HG03469 (cell line): ENCODE measurements at regions not wholly inside any gene's neighbourhood (a gene's known extent, or its start where the extent isn't known, plus 50 kb on each side); places are given as distances from the start of the nearest gene placed in this dataset.

ENCODE experiments used
- ATAC-seq: cut with Tn5 transposase; IDR thresholded peaks from one replicate; pipeline ENCODE4 v1.9.1; 2021; ENCODE audit warnings: mild to moderate bottlenecking, moderate library complexity, moderate number of reproducible peaks; ENCODE audit not compliant: unreplicated experiment

DNA sequence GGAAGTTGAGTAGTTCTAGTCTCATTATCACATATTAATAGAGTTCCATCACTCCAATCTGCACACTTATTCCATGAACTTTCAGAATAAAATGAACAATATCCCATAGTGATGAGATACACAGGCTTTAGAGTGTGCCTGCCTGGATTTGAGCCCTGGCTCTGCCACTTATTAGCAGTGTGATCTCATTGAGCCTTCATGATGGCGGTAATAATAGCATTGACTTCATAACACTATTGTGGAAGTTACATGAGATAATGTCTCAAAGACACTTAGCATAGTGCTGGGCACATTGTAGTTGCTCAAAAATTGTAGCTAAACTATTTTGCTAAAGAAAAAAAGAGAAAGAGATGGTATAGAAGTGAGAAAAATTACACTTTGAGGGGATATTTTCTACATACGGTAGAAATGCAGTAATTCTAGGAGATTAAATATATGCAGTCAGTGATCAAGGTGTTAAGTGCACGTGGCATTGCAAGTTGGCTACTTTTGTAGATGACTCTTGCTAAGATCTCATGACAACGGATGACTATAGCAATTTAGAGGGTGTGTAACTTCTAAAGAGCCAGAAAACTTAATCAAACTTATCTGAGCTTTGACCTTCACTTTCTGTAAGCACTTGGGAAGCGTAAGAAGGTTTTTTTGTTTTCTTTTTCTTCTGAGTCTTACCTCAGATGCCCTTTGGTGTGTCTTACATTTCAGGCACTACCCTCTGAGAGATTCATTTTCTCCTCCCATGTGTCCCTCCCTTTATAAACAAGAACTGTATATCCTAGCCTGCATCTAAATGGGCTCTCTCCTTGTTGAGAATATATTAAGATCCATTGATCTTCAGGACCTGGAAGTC lies 380.6 kb upstream of the NR3C2 start:
- ATAC-seq = no peak

- no peak for ATAC-seq
These were observed 371.8 kb upstream of the NR3C2 start for GRCh38 chr4:148814030-148814429.

- ATAC-seq = no peak
These were observed 371.1 kb upstream of the NR3C2 start for GRCh38 chr4:148813289-148813688.

- ATAC-seq = no peak
These were observed 369.9 kb upstream of the NR3C2 start for GRCh38 chr4:148812101-148812500.

- no peak for ATAC-seq
These were observed 368.2 kb upstream of the NR3C2 start for GRCh38 chr4:148810461-148810860.

DNA sequence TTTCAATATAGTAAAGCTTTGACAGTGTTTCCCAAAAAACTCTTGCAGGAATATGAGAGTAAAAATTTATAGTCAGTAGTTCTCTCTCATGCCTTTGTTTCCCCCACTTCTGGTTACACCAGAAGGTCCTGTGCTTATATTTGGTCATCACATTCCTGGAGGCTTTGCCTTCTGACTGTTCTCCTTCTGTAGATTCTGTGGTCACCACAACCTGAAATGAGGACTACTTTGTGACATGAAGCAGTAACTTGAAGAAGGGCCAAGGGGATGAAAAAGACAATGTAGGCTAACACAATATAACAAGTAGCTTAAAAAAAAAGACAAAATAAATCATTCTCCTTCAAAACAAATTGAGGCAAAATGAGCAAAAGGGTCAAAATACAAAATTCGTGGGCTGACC lies 366.2 kb upstream of the NR3C2 start:
- no peak for ATAC-seq

DNA sequence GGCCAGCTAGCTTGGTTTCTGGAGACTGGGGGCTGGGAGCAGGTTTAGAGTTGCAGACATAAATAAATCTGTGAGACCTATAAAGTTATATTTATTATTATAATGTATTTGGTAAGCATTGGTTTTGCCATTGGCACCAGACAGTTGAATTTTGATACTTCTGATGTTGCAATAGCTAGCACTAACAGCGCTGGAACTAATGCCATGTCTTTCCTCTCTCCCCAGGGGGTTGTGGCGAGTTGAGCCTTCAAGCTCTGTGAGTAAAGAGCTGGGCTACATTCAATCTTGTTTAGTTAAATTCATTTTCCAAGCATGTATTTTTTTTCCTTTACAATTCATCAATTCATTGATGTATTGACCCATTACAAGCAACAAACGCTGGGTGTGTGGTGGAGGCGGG lies 358.7 kb upstream of the NR3C2 start:
- no peak for ATAC-seq

GRCh38 chr4:148800336-148800885 lies 358.2 kb upstream of the NR3C2 start:
- ATAC-seq = no peak

- no peak for ATAC-seq
These were observed 353.1 kb upstream of the NR3C2 start for GRCh38 chr4:148795156-148795864.

DNA sequence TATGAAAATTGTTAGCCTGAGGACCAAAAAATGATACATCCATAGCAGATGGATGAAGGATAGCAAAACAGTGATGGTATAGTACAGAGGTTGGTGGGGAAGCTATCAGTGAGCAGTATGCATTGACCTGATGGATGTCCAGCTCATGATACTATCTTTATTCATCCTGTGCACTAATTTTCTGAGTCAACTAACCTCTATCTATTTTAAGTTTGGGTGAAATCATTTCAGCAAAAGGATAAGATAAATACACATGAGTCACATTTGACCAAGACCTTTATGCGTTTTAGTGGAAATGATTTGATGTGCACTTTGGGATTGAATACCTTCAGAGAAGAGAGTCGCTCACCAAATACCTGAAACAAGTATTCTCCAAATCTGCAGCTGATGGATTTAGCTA lies 351.0 kb upstream of the NR3C2 start:
- ATAC-seq = no peak

DNA sequence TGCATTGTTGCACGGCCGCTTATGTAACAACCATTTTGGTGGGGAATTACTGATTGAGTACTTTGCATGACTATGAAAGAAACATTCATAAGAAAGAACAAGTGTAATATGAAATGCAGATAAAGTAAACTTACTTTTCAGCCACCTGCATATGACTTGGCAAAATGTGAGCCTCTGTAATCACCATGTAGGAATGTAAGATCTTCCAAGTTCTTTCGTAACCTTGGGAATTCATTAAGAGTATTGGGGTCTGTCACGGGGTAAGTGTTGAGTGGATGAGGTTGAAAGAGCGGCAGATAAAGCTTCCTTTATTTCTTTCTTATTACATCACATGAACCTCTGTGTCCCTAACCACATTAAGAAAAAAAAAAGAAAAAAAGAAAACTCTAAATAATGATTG lies 348.5 kb upstream of the NR3C2 start:
- no peak for ATAC-seq

- ATAC-seq = no peak
These were observed 348.0 kb upstream of the NR3C2 start for GRCh38 chr4:148790246-148790645.

- no peak for ATAC-seq
These were observed 345.7 kb upstream of the NR3C2 start for GRCh38 chr4:148787831-148788477.

DNA sequence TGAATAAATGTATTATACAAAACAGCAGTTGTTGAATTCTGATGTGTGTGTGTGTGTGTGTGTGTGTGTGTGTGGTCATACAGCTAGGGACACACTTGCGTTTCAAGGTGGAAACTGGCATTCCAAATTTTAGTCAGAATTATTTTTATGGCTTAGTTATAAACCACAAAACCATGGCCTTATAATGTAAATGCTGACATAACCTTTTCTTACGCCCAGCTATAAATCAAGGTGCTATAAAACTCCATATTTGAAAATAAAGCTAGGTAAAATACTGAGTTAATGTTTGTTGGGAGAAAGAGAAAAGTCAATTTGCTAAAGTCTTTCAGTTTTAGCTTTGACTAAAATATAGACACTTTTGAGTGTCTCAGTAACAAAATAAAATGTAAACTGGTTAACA lies 345.1 kb upstream of the NR3C2 start:
- ATAC-seq = no peak

- no peak for ATAC-seq
These were observed 344.5 kb upstream of the NR3C2 start for GRCh38 chr4:148786699-148787098.

GRCh38 chr4:148782284-148782683 lies 340.1 kb upstream of the NR3C2 start:
- no peak for ATAC-seq

- ATAC-seq = no peak
These were observed 338.3 kb upstream of the NR3C2 start for GRCh38 chr4:148780426-148781005.

DNA sequence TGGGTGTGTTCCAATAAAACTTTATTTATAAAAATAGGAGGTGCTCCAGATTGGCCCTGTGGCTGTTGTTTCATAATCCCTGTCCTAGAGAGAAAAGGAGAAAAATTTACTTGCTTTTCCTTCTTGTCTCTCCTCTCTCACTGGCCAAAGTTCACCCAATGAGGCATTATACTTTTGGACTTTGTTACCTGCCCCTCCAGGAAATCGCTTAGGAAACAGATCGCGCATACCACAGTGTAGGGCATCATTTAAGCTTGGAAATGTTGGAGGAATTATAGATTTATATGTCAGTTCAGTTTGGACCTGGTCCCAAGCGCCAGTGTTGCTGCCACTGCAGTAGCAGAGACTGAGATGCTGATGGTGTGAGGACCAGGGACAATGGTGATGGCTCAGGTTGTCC lies 337.6 kb upstream of the NR3C2 start:
- no peak for ATAC-seq

DNA sequence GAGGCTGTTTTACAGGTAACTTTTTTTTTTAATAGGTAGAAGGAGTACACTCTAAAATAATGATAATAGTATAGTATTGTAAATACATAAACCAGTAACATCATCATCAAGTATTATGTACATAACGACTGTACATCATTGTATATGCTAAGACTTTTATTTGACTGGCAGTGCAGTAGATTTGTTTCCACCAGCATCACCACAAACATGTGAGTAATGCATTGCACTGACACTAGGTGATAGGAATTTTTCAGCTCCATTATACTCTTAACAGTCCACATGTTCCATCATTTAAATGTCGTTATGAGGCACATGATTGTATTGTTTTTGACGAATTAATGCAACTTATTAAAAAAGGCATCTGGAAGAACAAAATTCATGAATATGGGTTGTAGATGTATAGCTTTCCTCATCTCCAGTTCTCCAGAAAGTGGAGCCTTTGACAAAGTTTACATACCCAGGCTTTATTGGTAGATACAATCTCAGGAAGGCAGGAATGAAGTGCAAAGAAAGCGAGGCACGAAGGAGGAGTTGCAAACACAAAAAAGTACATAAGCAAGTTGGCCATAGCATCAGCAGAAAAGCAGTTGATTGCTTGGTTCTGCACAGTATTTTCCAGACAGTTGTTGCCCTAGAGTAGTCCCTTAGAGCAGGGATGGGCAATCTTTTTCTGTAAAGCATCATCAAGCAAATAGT lies 336.9 kb upstream of the NR3C2 start:
- no peak for ATAC-seq

GRCh38 chr4:148776941-148777340 lies 334.7 kb upstream of the NR3C2 start:
- no peak for ATAC-seq

GRCh38 chr4:148774134-148774533 lies 331.9 kb upstream of the NR3C2 start:
- ATAC-seq = no peak
